ENCODE measurements at regions not wholly inside any gene's neighbourhood (a gene's known extent, or its start where the extent isn't known, plus 50 kb on each side); places are given as distances from the start of the nearest gene placed in this dataset.

- TF ChIP-seq CTCF (IDR thresholded peaks at IDR 0.05; ENCODE audit: insufficient read depth, low read length, poor library complexity, severe bottlenecking) (no peak), EZH2phosphoT487 (conservative IDR thresholded peaks at IDR 0.05; ENCODE audit: low read length) (no peak)
Measured at GRCh38 chr21:26365849-26366248, 195.3 kb upstream of the APP start.
